ENCODE measurements at regions not wholly inside any gene's neighbourhood (a gene's known extent, or its start where the extent isn't known, plus 50 kb on each side); places are given as distances from the start of the nearest gene placed in this dataset.

- DNase-seq, result no peak
Observed at GRCh38 chr18:44473394-44474066, 207.2 kb upstream of the SETBP1 start.

- no peak for DNase-seq
Observed at GRCh38 chr18:44474067-44474411, 206.6 kb upstream of the SETBP1 start.

- DNase-seq, result no peak
Observed at GRCh38 chr18:44474591-44474990, 206.1 kb upstream of the SETBP1 start.

- no peak for DNase-seq
Observed at GRCh38 chr18:44482761-44483160, 197.9 kb upstream of the SETBP1 start.

- DNase-seq, result no peak
Observed at GRCh38 chr18:44495151-44495550, 185.5 kb upstream of the SETBP1 start.

GRCh38 chr18:44497311-44497710 lies 183.4 kb upstream of the SETBP1 start:
- DNase-seq, result no peak

GRCh38 chr18:44497757-44498490 lies 182.8 kb upstream of the SETBP1 start:
- no peak for DNase-seq

DNA sequence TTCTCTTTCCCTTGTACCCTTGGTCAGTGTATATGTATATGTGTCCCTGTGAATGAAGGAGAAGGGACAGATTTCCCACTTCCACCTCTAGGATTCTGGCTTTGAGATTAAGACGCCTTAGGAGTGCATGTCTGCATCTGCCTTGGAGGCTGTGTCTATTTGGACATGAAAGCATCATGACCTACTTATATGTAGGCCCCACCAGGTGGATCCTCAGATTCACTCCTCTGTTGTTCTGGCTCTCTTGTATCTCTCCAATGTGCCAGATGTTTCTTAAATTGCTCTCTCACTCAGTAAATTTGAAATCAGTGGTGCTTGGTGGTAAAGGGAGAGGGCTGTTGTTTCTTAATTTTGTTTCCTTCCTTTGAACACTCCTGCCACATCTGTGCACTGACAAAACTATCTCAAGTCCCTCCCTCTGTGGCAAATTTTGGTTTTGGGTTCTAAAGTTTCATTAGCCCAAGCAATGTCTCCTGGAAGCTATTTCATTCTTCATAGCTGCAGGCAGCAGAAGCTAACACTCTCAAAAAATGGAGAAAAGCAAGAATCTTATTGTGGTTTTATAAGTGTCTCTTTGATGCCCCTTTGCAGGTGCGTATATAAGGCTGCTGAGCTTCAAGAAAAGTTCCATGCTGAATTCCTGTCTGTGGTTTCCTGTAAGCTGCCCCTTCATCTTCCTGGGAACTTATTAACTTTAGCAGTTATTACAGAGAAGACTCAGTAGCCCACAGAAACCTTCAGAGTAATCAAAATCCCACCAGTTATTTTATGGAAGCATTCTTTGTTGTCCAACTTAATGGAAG lies 179.7 kb upstream of the SETBP1 start:
- no peak for DNase-seq

GRCh38 chr18:44502221-44502620 lies 178.5 kb upstream of the SETBP1 start:
- no peak for DNase-seq

DNA sequence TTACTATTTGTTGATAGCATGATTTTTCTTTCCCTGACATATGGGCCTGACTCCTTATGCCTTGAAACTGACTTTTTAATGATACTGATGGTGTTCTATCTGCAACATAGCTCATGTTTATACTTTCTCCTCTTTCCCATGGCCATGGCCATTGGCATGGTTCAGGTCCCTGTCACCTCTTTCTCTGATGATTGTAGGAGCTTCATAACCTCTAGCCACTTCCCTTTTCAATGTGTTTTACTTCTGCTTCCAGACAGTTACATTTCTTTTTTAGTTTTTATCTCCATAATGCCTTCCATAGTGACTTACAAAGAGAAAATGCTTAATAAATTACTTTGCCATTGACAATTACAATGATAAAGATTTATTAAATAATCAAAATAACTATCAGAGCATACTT lies 177.9 kb upstream of the SETBP1 start:
- no peak for DNase-seq

- DNase-seq, result no peak
Observed at GRCh38 chr18:44503854-44504253, 176.8 kb upstream of the SETBP1 start.

DNA sequence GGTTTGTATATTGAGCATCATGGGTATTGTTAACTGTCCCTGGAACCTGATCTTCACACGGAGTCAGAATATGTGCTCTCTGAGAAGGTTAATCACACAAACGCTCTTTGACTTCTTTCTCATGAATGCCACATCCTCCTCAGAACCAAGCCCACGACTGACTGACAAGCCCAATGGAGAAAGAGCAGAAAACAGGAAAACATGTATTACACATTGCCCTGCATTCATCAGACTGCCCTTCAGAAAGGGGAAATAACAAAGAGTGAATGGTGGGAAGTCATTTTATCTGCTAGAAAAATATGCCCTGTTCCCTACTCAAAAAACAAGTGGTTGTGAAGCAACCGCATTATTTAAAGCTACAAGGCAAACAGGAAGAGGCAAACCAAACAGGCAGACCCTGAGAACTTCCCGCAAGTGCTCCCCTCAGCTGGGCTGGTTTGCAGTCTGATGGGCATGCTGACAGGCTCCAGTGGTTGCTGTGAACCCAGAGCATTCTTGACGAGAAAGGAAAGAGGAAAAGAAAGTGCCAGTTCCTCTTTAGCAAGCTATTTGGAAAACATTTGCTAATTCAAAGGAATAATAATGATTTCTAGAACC lies 172.9 kb upstream of the SETBP1 start:
- no peak for DNase-seq

GRCh38 chr18:44508474-44508873 lies 172.2 kb upstream of the SETBP1 start:
- DNase-seq, result no peak

- DNase-seq, result no peak
Observed at GRCh38 chr18:44509048-44509447, 171.6 kb upstream of the SETBP1 start.

DNA sequence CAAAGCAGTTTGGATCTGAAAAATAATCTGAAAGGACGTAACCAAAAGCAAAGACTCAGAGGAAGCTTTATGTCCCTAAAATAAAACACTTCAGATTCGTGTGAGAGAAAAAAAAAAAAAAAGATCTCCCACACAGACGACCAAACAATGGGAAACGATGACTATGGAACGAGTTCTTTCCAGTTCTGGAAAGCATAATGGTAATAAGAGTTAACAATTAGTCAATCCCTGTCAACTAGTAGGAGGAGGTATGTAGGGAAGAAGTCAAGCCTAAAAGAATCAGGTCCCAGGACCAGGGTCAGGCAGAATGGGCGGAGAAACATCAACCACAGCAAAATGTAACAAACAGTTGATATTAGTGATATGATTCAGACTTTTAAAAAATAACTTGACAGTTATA lies 170.3 kb upstream of the SETBP1 start:
- DNase-seq, result no peak

- no peak for DNase-seq
Observed at GRCh38 chr18:44513233-44513632, 167.5 kb upstream of the SETBP1 start.

DNA sequence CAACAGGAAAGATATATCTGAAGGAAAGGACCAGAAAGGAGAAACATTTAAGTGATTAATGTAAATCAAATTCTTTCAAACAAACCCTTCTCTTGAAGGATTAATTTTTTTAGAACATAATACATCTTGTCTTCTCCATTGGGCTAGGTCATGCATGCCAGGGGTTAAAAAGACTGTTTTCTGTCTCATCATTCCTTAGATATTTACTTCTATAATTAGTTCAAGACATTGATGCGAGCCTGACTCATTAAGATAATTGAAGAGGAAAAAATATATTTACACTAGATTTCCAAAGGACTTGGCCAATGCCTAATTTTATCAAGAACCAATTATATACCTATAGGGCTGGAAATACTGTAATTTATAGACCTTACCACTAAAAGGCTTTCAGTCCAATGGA lies 166.6 kb upstream of the SETBP1 start:
- no peak for DNase-seq

- no peak for DNase-seq
Observed at GRCh38 chr18:44514766-44515165, 165.9 kb upstream of the SETBP1 start.

GRCh38 chr18:44516450-44516849 lies 164.2 kb upstream of the SETBP1 start:
- DNase-seq, result no peak

DNA sequence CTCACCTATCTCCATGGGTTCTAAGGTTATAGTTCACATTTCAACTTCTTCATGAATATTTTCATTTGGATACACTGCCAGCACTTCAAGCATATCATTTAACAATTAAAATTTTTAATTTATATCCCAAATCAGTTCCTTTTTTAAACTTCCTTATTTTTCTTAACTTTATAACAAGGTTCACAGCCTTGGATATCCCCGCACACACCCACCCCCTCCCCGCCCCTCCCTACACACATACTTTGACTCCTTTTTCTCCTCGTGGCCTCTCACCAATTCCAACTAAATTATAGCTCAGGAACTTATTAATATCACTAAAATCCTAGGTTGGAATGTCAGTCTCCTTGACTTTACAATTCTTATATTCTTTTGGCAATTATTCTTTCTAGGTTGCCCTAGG lies 163.6 kb upstream of the SETBP1 start:
- no peak for DNase-seq

DNA sequence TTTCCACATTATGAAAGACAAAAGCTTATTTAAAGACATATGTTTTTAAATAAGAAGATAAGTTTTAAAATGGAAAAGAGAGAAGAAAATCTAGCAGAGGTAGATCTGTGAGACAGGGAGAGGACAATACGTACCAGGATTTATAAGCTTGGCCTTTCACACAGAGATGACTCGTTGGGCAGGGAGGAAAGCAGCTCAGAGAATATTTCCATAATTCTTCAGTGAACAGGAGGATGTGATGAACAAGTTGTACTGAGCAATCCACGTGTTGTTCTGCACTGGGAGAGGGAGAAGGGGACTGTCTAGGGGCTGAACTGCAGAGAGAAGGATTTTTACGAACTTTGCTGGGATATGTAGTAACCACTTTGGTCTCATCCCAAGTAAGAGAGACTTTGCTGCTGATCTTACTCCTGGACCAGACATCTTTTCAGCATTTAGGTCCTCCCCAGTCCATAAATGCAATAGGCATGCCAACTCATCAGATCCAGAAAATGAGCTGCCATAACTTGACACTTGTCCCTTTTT lies 162.5 kb upstream of the SETBP1 start:
- no peak for DNase-seq

DNA sequence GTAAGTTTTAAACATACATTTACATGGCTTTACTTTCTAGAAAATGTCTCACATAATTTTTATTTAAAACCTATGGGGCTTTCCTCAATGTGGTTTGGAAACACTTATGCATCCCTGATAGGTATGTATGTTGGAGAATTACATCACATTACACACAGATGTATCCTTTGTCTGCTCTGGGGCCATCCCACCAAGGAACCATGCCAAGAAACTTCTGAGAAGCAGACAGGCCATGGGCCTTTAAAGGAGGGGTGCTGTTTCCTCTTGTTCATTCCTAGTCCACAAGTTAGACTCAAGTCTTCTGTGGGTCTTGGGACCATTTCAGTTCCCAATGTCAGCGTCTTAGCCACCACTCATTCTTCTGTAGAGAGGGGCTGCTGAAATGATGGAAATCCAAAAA lies 162.0 kb upstream of the SETBP1 start:
- no peak for DNase-seq

DNA sequence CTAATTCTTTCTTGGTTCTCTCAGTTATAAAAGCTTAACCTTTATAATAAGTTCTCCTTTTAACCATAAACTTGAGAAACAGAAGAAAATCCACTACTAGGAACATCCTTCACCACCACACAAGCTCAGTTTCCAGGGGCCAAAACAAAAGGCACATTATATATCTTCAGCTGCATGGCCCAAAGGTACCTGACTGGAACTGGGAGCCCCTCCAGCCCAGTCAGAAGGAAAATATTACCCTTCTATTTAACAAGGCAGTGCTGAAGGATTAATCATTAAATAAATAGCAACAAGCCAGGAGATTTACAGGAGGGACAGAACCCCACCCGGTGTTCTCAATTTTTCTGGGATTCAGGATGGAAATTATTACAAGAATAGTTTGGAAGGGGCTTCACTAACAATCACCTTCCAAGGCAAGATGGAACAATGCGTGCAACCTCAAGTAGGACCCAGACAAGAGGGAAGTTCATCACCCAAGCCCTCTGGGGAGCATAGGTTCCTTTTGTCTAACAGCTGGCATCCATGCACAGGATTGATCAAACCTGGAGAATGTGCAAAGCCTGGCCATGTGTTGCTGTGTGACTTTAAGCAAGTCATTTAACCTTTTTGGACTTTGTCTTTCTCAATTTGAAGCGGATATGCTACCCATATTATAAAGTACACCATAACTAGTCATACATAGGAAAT lies 159.6 kb upstream of the SETBP1 start:
- no peak for DNase-seq
